Erythroblast (primary cell): ENCODE measurements at regions not wholly inside any gene's neighbourhood (a gene's known extent, or its start where the extent isn't known, plus 50 kb on each side); places are given as distances from the start of the nearest gene placed in this dataset.

Source experiments
- DNase-seq, 2 experiments: peaks; one replicate each; lab custom pipeline; 2025; lab: John Stamatoyannopoulos, UW
- GATA1 ChIP-seq: IDR thresholded peaks from 2 replicates; pipeline ENCODE4 v1.6.1; 2011; ENCODE audit warnings: low read depth, mild to moderate bottlenecking, control low read depth, low read length, moderate library complexity
- POLR2A ChIP-seq: IDR thresholded peaks from 2 replicates; pipeline ENCODE4 v1.6.1; 2011; ENCODE audit warnings: mild to moderate bottlenecking, low read length

- TF ChIP-seq GATA1: no peak
- no peak for TF ChIP-seq POLR2A
These were observed 1735.9 kb downstream of the TP53TG3F start for GRCh38 chr16:35195173-35195863.

GRCh38 chr16:35195864-35196216 lies 1736.4 kb downstream of the TP53TG3F start:
- no peak for TF ChIP-seq POLR2A
- no peak for TF ChIP-seq GATA1
- no peak for DNase-seq

More at GRCh38 chr16:35195173-35195863, 1735.9 kb downstream of the TP53TG3F start:
- DNase-seq: no peak

- no peak for TF ChIP-seq POLR2A
- TF ChIP-seq GATA1: no peak
These were observed 1736.9 kb downstream of the TP53TG3F start for GRCh38 chr16:35196313-35196712.

GRCh38 chr16:35197656-35198055 lies 1738.2 kb downstream of the TP53TG3F start:
- DNase-seq: no peak
- no peak for TF ChIP-seq POLR2A
- no peak for TF ChIP-seq GATA1

More at GRCh38 chr16:35196313-35196712, 1736.9 kb downstream of the TP53TG3F start:
- DNase-seq: no peak

- TF ChIP-seq POLR2A: no peak
- TF ChIP-seq GATA1: no peak
- no peak for DNase-seq
These were observed 1739.1 kb downstream of the TP53TG3F start for GRCh38 chr16:35198223-35199199.

GRCh38 chr16:35200662-35201061 lies 1741.2 kb downstream of the TP53TG3F start:
- no peak for TF ChIP-seq POLR2A
- TF ChIP-seq GATA1: no peak

GRCh38 chr16:35201151-35201550 lies 1741.7 kb downstream of the TP53TG3F start:
- no peak for TF ChIP-seq POLR2A
- no peak for TF ChIP-seq GATA1
- DNase-seq: no peak

More at GRCh38 chr16:35200662-35201061, 1741.2 kb downstream of the TP53TG3F start:
- DNase-seq: no peak

GRCh38 chr16:35203636-35204035 lies 1744.2 kb downstream of the TP53TG3F start:
- TF ChIP-seq GATA1 (no peak), POLR2A (no peak)
- DNase-seq: no peak

GRCh38 chr16:35207059-35207999 lies 1747.9 kb downstream of the TP53TG3F start:
- no peak for DNase-seq
- TF ChIP-seq POLR2A (no peak), GATA1 (no peak)

GRCh38 chr16:35208001-35208935 lies 1748.9 kb downstream of the TP53TG3F start:
- no peak for TF ChIP-seq GATA1
- TF ChIP-seq POLR2A: no peak
- DNase-seq: no peak

- no peak for TF ChIP-seq GATA1
- DNase-seq: no peak
These were observed 1751.4 kb downstream of the TP53TG3F start for GRCh38 chr16:35210681-35211433.

- TF ChIP-seq GATA1 (no peak), POLR2A (no peak)
- no peak for DNase-seq
These were observed 1755.4 kb downstream of the TP53TG3F start for GRCh38 chr16:35214840-35215239.
